ENCODE measurements at regions not wholly inside any gene's neighbourhood (a gene's known extent, or its start where the extent isn't known, plus 50 kb on each side); places are given as distances from the start of the nearest gene placed in this dataset.

DNA sequence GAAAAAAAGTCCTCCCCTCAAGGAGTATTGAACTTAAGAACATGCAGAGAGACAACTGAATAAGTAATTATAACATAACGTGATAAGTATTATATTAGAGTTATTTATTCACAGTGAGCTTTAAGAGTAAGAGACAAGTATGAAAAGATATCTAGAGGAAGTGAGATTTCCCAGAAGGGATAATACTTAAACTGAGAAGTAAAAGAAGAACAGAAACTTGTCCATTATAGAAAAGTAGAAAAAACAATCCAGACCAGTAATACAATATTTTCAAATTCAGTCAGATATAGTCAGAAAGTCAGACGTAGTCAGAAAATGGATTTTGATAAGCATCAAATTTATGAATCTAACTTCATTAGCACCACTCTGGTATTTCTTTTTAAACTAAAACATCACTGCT is 613.0 kb upstream of the CCNG1 start:
- H3K4me3 ChIP-seq (ENCODE audit: low read depth, low read length), result no peak overlapping the region
- H3K27me3 ChIP-seq (replicated peaks), result no peaks in the 10 kb centered on the region
- TF ChIP-seq CTCF (IDR thresholded peaks at IDR 0.05; ENCODE audit: low read depth, low read length, missing control alignments), result no peak
- H3K27ac ChIP-seq, result no peak overlapping the region
- H3K36me3 ChIP-seq (replicated peaks), result no peaks in the 10 kb centered on the region
- no peak for DNase-seq
- in situ Hi-C loops (cut with HindIII; ENCODE audit: low pct_ligation_motif_present, low sequenced_read_pairs), result no loop called here

GRCh38 chr5:162837155-162837554 is 600.2 kb upstream of the CCNG1 start:
- no peak overlapping the region for H3K4me3 ChIP-seq (ENCODE audit: low read depth, low read length)
- TF ChIP-seq CTCF (IDR thresholded peaks at IDR 0.05; ENCODE audit: low read depth, low read length, missing control alignments), result no peak
- DNase-seq, result no peak
- H3K27ac ChIP-seq, result no peak overlapping the region
- H3K27me3 ChIP-seq (replicated peaks), result no peaks in the 10 kb centered on the region
- no peaks in the 10 kb centered on the region for H3K36me3 ChIP-seq (replicated peaks)
- in situ Hi-C loops (cut with HindIII; ENCODE audit: low pct_ligation_motif_present, low sequenced_read_pairs), result no loop called here

GRCh38 chr5:162842727-162843126 is 594.7 kb upstream of the CCNG1 start:
- no peaks in the 10 kb centered on the region for H3K27me3 ChIP-seq (replicated peaks)
- no peaks in the 10 kb centered on the region for H3K36me3 ChIP-seq (replicated peaks)
- H3K4me3 ChIP-seq (ENCODE audit: low read depth, low read length), result no peak overlapping the region
- no peak for DNase-seq
- in situ Hi-C loops (cut with HindIII; ENCODE audit: low pct_ligation_motif_present, low sequenced_read_pairs), result no loop called here
- no peak for TF ChIP-seq CTCF (IDR thresholded peaks at IDR 0.05; ENCODE audit: low read depth, low read length, missing control alignments)
- no peak overlapping the region for H3K27ac ChIP-seq

GRCh38 chr5:162852134-162852533 is 585.3 kb upstream of the CCNG1 start:
- Histone ChIP-seq H3K27ac (no peak overlapping the region), H3K36me3 (replicated peaks) (no peaks in the 10 kb centered on the region), H3K4me3 (ENCODE audit: low read depth, low read length) (no peak overlapping the region), H3K27me3 (replicated peaks) (no peaks in the 10 kb centered on the region)
- no peak for TF ChIP-seq CTCF (IDR thresholded peaks at IDR 0.05; ENCODE audit: low read depth, low read length, missing control alignments)
- in situ Hi-C loops (cut with HindIII; ENCODE audit: low pct_ligation_motif_present, low sequenced_read_pairs), result no loop called here
- DNase-seq, result no peak

GRCh38 chr5:162858770-162859169 is 578.6 kb upstream of the CCNG1 start:
- no peak for TF ChIP-seq CTCF (IDR thresholded peaks at IDR 0.05; ENCODE audit: low read depth, low read length, missing control alignments)
- in situ Hi-C loops (cut with HindIII; ENCODE audit: low pct_ligation_motif_present, low sequenced_read_pairs), result no loop called here

DNA sequence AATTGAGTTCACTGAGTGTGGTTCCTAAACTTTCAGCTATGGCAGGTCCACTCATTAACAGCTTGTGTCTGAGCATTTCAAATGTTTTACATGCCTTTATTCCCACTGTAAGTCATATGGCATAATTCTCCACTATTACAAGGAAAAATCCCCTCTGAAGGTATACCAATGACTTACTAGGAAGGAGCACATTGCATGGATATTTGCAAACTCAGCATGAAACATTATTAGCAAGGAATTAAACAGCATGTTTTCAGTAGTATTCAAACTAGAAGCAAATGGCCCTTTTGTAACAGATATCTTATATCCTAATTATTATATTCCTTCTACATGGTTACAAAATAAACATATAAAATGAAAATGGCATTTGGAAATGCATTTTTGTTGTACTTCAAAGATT is 566.4 kb upstream of the CCNG1 start:
- Histone ChIP-seq H3K36me3 (replicated peaks) (no peaks in the 10 kb centered on the region), H3K4me3 (ENCODE audit: low read depth, low read length) (no peak overlapping the region), H3K27me3 (replicated peaks) (no peaks in the 10 kb centered on the region), H3K27ac (no peak overlapping the region)
- in situ Hi-C loops (cut with HindIII; ENCODE audit: low pct_ligation_motif_present, low sequenced_read_pairs), result no loop called here
- TF ChIP-seq CTCF (IDR thresholded peaks at IDR 0.05; ENCODE audit: low read depth, low read length, missing control alignments), result no peak
- DNase-seq, result no peak

More at GRCh38 chr5:162858770-162859169, 578.6 kb upstream of the CCNG1 start:
- H3K36me3 ChIP-seq (replicated peaks), result no peaks in the 10 kb centered on the region
- H3K27me3 ChIP-seq (replicated peaks), result no peaks in the 10 kb centered on the region
- no peak for DNase-seq
- H3K4me3 ChIP-seq (ENCODE audit: low read depth, low read length), result no peak overlapping the region
- H3K27ac ChIP-seq, result no peak overlapping the region

All from brain microvascular endothelial cell (primary cell).